Mesothelial cell of epicardium (in vitro differentiated cells): ENCODE measurements at regions not wholly inside any gene's neighbourhood (a gene's known extent, or its start where the extent isn't known, plus 50 kb on each side); places are given as distances from the start of the nearest gene placed in this dataset.
"Not testable (repeated sequence)": the region's sequence is repeated elsewhere in the genome, so short reads cannot be mapped to it uniquely, and the experiment has no call there.

Experiments used
- DNase-seq, 2 experiments: peaks; one replicate each; pipeline ENCODE4 v3.0.0; 2021; ENCODE audit warnings: low spot score in 2 of 2; ENCODE audit not compliant: unreplicated experiment in 2 of 2
- H3K27ac Mint-ChIP-seq: 2 replicates; pipeline ENCODE4 v1.8.0; 2021; ENCODE audit warnings: mixed read lengths
- H3K27me3 Mint-ChIP-seq: 2 replicates; pipeline ENCODE4 v1.8.0; 2021; ENCODE audit warnings: low read depth, mixed read lengths
- H3K36me3 Mint-ChIP-seq: 2 replicates; pipeline ENCODE4 v1.8.0; 2021; ENCODE audit warnings: mixed read lengths
- H3K4me1 Mint-ChIP-seq: 2 replicates; pipeline ENCODE4 v1.8.0; 2021; ENCODE audit warnings: mixed read lengths
- H3K4me3 Mint-ChIP-seq: 2 replicates; pipeline ENCODE4 v1.8.0; 2021; ENCODE audit warnings: mild to moderate bottlenecking, moderate library complexity, mixed read lengths
- H3K9me3 Mint-ChIP-seq: 2 replicates; pipeline ENCODE4 v1.8.0; 2021; ENCODE audit warnings: mixed read lengths
- CTCF ChIP-seq: fragments of 200-600 bp; sonication (generic); IDR thresholded peaks from one replicate; pipeline ENCODE4 v1.5.0; 2021; ENCODE audit warnings: antibody characterized with exemption; ENCODE audit not compliant: unreplicated experiment

- no peak overlapping the region for H3K27ac Mint-ChIP-seq
- H3K9me3 Mint-ChIP-seq, result peaks cover 14% of the 10 kb centered on the region
- no peak overlapping the region for H3K4me3 Mint-ChIP-seq
- no peaks in the 10 kb centered on the region for H3K36me3 Mint-ChIP-seq
- H3K4me1 Mint-ChIP-seq, result no peaks in the 10 kb centered on the region
- TF ChIP-seq CTCF, result no peak
- DNase-seq, result no peak
- no peaks in the 10 kb centered on the region for H3K27me3 Mint-ChIP-seq
Measured at GRCh38 chr7:123341102-123341501, 141.3 kb upstream of the SLC13A1 start.

- H3K9me3 Mint-ChIP-seq, result peaks cover 14% of the 10 kb centered on the region
- TF ChIP-seq CTCF, result no peak
- no peak overlapping the region for H3K27ac Mint-ChIP-seq
- no peak for DNase-seq
- H3K4me3 Mint-ChIP-seq, result no peak overlapping the region
- no peaks in the 10 kb centered on the region for H3K27me3 Mint-ChIP-seq
- H3K4me1 Mint-ChIP-seq, result no peaks in the 10 kb centered on the region
- H3K36me3 Mint-ChIP-seq, result no peaks in the 10 kb centered on the region
Measured at GRCh38 chr7:123338688-123339087, 138.9 kb upstream of the SLC13A1 start.

- H3K36me3 Mint-ChIP-seq, result no peaks in the 10 kb centered on the region
- peaks cover 11% of the 10 kb centered on the region for H3K9me3 Mint-ChIP-seq
- no peaks in the 10 kb centered on the region for H3K4me1 Mint-ChIP-seq
- H3K4me3 Mint-ChIP-seq, result no peak overlapping the region
- TF ChIP-seq CTCF, result no peak
- DNase-seq, result no peak
- no peak overlapping the region for H3K27ac Mint-ChIP-seq
- H3K27me3 Mint-ChIP-seq, result no peaks in the 10 kb centered on the region
Measured at GRCh38 chr7:123329988-123330643, 130.3 kb upstream of the SLC13A1 start.

GRCh38 chr7:123327661-123328060, 127.9 kb upstream of the SLC13A1 start:
- H3K36me3 Mint-ChIP-seq, result no peaks in the 10 kb centered on the region
- peaks cover 25% of the 10 kb centered on the region for H3K9me3 Mint-ChIP-seq
- no peak for DNase-seq
- no peak overlapping the region for H3K27ac Mint-ChIP-seq
- H3K4me1 Mint-ChIP-seq, result no peaks in the 10 kb centered on the region
- TF ChIP-seq CTCF, result no peak
- no peaks in the 10 kb centered on the region for H3K27me3 Mint-ChIP-seq
- no peak overlapping the region for H3K4me3 Mint-ChIP-seq

- H3K9me3 Mint-ChIP-seq, result peaks cover 28% of the 10 kb centered on the region
- no peak for TF ChIP-seq CTCF
- no peaks in the 10 kb centered on the region for H3K4me1 Mint-ChIP-seq
- H3K27me3 Mint-ChIP-seq, result no peaks in the 10 kb centered on the region
- no peak overlapping the region for H3K4me3 Mint-ChIP-seq
- DNase-seq, result no peak
- no peaks in the 10 kb centered on the region for H3K36me3 Mint-ChIP-seq
- no peak overlapping the region for H3K27ac Mint-ChIP-seq
Measured at GRCh38 chr7:123324283-123324682, 124.5 kb upstream of the SLC13A1 start.

GRCh38 chr7:123323689-123324088, 123.9 kb upstream of the SLC13A1 start:
- Mint-ChIP-seq H3K4me3 (no peak overlapping the region), H3K27ac (no peak overlapping the region), H3K4me1 (no peaks in the 10 kb centered on the region), H3K36me3 (no peaks in the 10 kb centered on the region), H3K9me3 (peaks cover 28% of the 10 kb centered on the region), H3K27me3 (no peaks in the 10 kb centered on the region)
- no peak for DNase-seq
- no peak for TF ChIP-seq CTCF

GRCh38 chr7:123321578-123321977, 121.8 kb upstream of the SLC13A1 start:
- H3K27me3 Mint-ChIP-seq, H3K4me3 Mint-ChIP-seq, H3K27ac Mint-ChIP-seq, DNase-seq, H3K4me1 Mint-ChIP-seq, H3K36me3 Mint-ChIP-seq: not testable (repeated sequence)
- H3K9me3 Mint-ChIP-seq, result peaks cover 28% of the 10 kb centered on the region
